Fibroblast of villous mesenchyme (primary cell): ENCODE measurements at regions not wholly inside any gene's neighbourhood (a gene's known extent, or its start where the extent isn't known, plus 50 kb on each side); places are given as distances from the start of the nearest gene placed in this dataset.

Experiments
- DNase-seq: peaks from one replicate; pipeline ENCODE4 v3.0.0-alpha.2; 2010; ENCODE audit warnings: low read depth
- H3K4me3 ChIP-seq: 2 replicates; pipeline ENCODE4 v1.5.1; 2011; ENCODE audit warnings: low read depth, mild to moderate bottlenecking, low read length
- CTCF ChIP-seq: IDR thresholded peaks from 2 replicates; pipeline ENCODE4 v1.5.1; 2012; ENCODE audit warnings: low read depth, mild to moderate bottlenecking, low read length; ENCODE audit not compliant: insufficient read depth

GRCh38 chr13:50708461-50708860 is 135.0 kb downstream of the DLEU7 start:
- DNase-seq: no peak
- H3K4me3 ChIP-seq: no peak overlapping the region

GRCh38 chr13:50709058-50709457 is 134.4 kb downstream of the DLEU7 start:
- no peak for TF ChIP-seq CTCF
- DNase-seq: peak; percentile 21

More at GRCh38 chr13:50708461-50708860, 135.0 kb downstream of the DLEU7 start:
- no peak for TF ChIP-seq CTCF

GRCh38 chr13:50711131-50711815 is 132.2 kb downstream of the DLEU7 start:
- H3K4me3 ChIP-seq: no peak overlapping the region
- no peak for TF ChIP-seq CTCF
- DNase-seq: no peak

More at GRCh38 chr13:50709058-50709457, 134.4 kb downstream of the DLEU7 start:
- no peak overlapping the region for H3K4me3 ChIP-seq

- no peak overlapping the region for H3K4me3 ChIP-seq
- DNase-seq: no peak
- TF ChIP-seq CTCF: no peak
Observed at GRCh38 chr13:50711996-50712395, 131.5 kb downstream of the DLEU7 start.

GRCh38 chr13:50712456-50712855 is 131.0 kb downstream of the DLEU7 start:
- TF ChIP-seq CTCF: no peak
- peak; percentile 7 for DNase-seq
- H3K4me3 ChIP-seq: no peak overlapping the region

GRCh38 chr13:50712881-50713280 is 130.6 kb downstream of the DLEU7 start:
- no peak for TF ChIP-seq CTCF
- no peak for DNase-seq
- no peak overlapping the region for H3K4me3 ChIP-seq
